ENCODE measurements at regions not wholly inside any gene's neighbourhood (a gene's known extent, or its start where the extent isn't known, plus 50 kb on each side); places are given as distances from the start of the nearest gene placed in this dataset.
A peak's percentile ranks its signal among the peaks of the same experiment; 100 is the strongest.

- Histone ChIP-seq H3K4me3 (ENCODE audit: low read length) (no peak overlapping the region), H3K4me2 (ENCODE audit: low read length) (no peak overlapping the region), H3K27ac (ENCODE audit: low read length) (no peak overlapping the region), H4K20me1 (ENCODE audit: insufficient read depth, low read length) (no peaks in the 10 kb centered on the region), H3K9ac (ENCODE audit: low read length) (no peak overlapping the region), H2AFZ (ENCODE audit: low read depth, low read length) (no peak overlapping the region), H3K4me1 (ENCODE audit: low read length) (no peaks in the 10 kb centered on the region), H3K79me2 (ENCODE audit: low read length) (no peaks in the 10 kb centered on the region), H3K9me3 (ENCODE audit: insufficient read depth, low read length) (no peaks in the 10 kb centered on the region), H3K27me3 (ENCODE audit: low read depth, low read length) (no peaks in the 10 kb centered on the region), H3K36me3 (replicated peaks; ENCODE audit: low read depth, low read length) (no peaks in the 10 kb centered on the region)
- TF ChIP-seq, protein P1, sequence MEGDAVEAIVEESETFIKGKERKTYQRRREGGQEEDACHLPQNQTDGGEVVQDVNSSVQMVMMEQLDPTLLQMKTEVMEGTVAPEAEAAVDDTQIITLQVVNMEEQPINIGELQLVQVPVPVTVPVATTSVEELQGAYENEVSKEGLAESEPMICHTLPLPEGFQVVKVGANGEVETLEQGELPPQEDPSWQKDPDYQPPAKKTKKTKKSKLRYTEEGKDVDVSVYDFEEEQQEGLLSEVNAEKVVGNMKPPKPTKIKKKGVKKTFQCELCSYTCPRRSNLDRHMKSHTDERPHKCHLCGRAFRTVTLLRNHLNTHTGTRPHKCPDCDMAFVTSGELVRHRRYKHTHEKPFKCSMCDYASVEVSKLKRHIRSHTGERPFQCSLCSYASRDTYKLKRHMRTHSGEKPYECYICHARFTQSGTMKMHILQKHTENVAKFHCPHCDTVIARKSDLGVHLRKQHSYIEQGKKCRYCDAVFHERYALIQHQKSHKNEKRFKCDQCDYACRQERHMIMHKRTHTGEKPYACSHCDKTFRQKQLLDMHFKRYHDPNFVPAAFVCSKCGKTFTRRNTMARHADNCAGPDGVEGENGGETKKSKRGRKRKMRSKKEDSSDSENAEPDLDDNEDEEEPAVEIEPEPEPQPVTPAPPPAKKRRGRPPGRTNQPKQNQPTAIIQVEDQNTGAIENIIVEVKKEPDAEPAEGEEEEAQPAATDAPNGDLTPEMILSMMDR (IDR thresholded peaks at IDR 0.05; ENCODE audit: low read depth, low read length) = no peak
- no peak for TF ChIP-seq EZH2phosphoT487 (IDR thresholded peaks at IDR 0.05; ENCODE audit: low read depth)
Observed at GRCh38 chr5:30034870-30035269, 1158.6 kb upstream of the CDH6 start.

- Histone ChIP-seq H4K20me1 (ENCODE audit: insufficient read depth, low read length) (no peaks in the 10 kb centered on the region), H3K27ac (ENCODE audit: low read length) (no peak overlapping the region), H3K4me3 (ENCODE audit: low read length) (no peak overlapping the region), H3K79me2 (ENCODE audit: low read length) (no peaks in the 10 kb centered on the region), H3K4me1 (ENCODE audit: low read length) (no peaks in the 10 kb centered on the region), H3K9me3 (ENCODE audit: insufficient read depth, low read length) (no peaks in the 10 kb centered on the region), H2AFZ (ENCODE audit: low read depth, low read length) (0 out of 2 replicates have a peak overlapping the region, but pooled peaks have one; percentile 21), H3K36me3 (replicated peaks; ENCODE audit: low read depth, low read length) (no peaks in the 10 kb centered on the region), H3K27me3 (ENCODE audit: low read depth, low read length) (no peaks in the 10 kb centered on the region), H3K4me2 (ENCODE audit: low read length) (no peak overlapping the region), H3K9ac (ENCODE audit: low read length) (no peak overlapping the region)
- TF ChIP-seq, protein P1 (IDR thresholded peaks at IDR 0.05; ENCODE audit: low read depth, low read length) = no peak
- no peak for TF ChIP-seq EZH2phosphoT487 (IDR thresholded peaks at IDR 0.05; ENCODE audit: low read depth)
Observed at GRCh38 chr5:30030101-30030500, 1163.4 kb upstream of the CDH6 start.

DNA sequence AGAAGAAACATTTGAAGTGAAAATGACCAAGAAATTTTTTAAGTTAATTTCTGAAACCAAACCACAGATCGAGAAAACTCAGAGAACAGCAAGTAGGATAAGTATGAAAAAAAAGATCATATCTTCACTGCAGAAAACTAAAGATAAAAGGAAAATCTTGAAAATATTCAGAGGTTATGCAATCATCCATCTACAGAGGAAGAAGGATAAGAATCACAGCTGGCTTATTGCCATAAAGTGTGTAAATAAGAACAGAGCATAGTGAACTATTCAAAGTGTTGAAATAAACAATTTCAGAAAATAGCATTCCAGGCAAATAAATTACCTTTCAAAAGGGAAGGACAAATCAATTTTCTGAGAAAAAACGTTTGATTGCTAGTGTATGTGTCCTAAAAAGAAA, 1191.7 kb upstream of the CDH6 start:
- H3K36me3 ChIP-seq (replicated peaks; ENCODE audit: low read depth, low read length) = no peaks in the 10 kb centered on the region
- H3K4me1 ChIP-seq (ENCODE audit: low read length) = no peaks in the 10 kb centered on the region
- no peaks in the 10 kb centered on the region for H3K27me3 ChIP-seq (ENCODE audit: low read depth, low read length)
- TF ChIP-seq, protein P1 (IDR thresholded peaks at IDR 0.05; ENCODE audit: low read depth, low read length) = no peak
- no peak for TF ChIP-seq EZH2phosphoT487 (IDR thresholded peaks at IDR 0.05; ENCODE audit: low read depth)
- no peak overlapping the region for H3K4me2 ChIP-seq (ENCODE audit: low read length)
- H3K9me3 ChIP-seq (ENCODE audit: insufficient read depth, low read length) = no peaks in the 10 kb centered on the region
- no peak overlapping the region for H3K4me3 ChIP-seq (ENCODE audit: low read length)
- H3K9ac ChIP-seq (ENCODE audit: low read length) = no peak overlapping the region
- H3K27ac ChIP-seq (ENCODE audit: low read length) = no peak overlapping the region
- no peak overlapping the region for H2AFZ ChIP-seq (ENCODE audit: low read depth, low read length)
- H3K79me2 ChIP-seq (ENCODE audit: low read length) = no peaks in the 10 kb centered on the region
- no peaks in the 10 kb centered on the region for H4K20me1 ChIP-seq (ENCODE audit: insufficient read depth, low read length)

- H3K27me3 ChIP-seq (ENCODE audit: low read depth, low read length) = no peaks in the 10 kb centered on the region
- H3K36me3 ChIP-seq (replicated peaks; ENCODE audit: low read depth, low read length) = no peaks in the 10 kb centered on the region
- no peaks in the 10 kb centered on the region for H4K20me1 ChIP-seq (ENCODE audit: insufficient read depth, low read length)
- H3K4me1 ChIP-seq (ENCODE audit: low read length) = no peaks in the 10 kb centered on the region
- no peak overlapping the region for H2AFZ ChIP-seq (ENCODE audit: low read depth, low read length)
- no peaks in the 10 kb centered on the region for H3K79me2 ChIP-seq (ENCODE audit: low read length)
- no peak overlapping the region for H3K9ac ChIP-seq (ENCODE audit: low read length)
- H3K4me2 ChIP-seq (ENCODE audit: low read length) = no peak overlapping the region
- TF ChIP-seq EZH2phosphoT487 (IDR thresholded peaks at IDR 0.05; ENCODE audit: low read depth) = no peak
- TF ChIP-seq, protein P1 (IDR thresholded peaks at IDR 0.05; ENCODE audit: low read depth, low read length) = no peak
- no peaks in the 10 kb centered on the region for H3K9me3 ChIP-seq (ENCODE audit: insufficient read depth, low read length)
- no peak overlapping the region for H3K27ac ChIP-seq (ENCODE audit: low read length)
- H3K4me3 ChIP-seq (ENCODE audit: low read length) = no peak overlapping the region
Observed at GRCh38 chr5:30000231-30000630, 1193.3 kb upstream of the CDH6 start.

Data from OCI-LY3 (cell line).